ENCODE measurements at regions not wholly inside any gene's neighbourhood (a gene's known extent, or its start where the extent isn't known, plus 50 kb on each side); places are given as distances from the start of the nearest gene placed in this dataset.

DNA sequence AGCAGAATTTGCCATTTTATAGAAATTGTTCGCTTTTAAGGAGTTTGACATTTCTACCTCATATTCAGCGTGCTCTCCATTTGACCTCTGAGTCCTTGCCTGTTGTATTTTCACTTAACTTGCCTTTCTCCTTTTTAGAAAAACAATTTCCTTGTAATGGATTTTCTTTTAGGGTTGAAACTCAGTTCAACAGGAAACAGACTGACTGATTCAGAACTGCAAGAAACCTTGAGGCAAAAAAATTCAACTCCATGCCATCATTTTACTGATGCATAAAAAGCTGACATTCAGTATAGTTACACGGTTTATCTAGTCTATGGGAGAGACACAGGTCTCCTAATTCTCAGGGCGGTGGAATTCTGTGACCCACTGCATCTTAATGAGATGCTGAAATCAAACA, 59.8 kb downstream of the MRPS30 start:
- no peaks in the 10 kb centered on the region for H3K36me3 ChIP-seq (replicated peaks in 1 of 2; ENCODE audit: control insufficient read depth in 1 of 2, insufficient read depth in 2 of 2, low read length in 2 of 2)
- Mint-ChIP-seq H3K36me3 (no peaks in the 10 kb centered on the region), H3K27me3 (ENCODE audit: low read depth in 3 of 3) (peaks cover 0 to 2% (median 0%) of the 10 kb centered on the region in 3 donors), H3K4me1 (no peaks in the 10 kb centered on the region), H3K4me3 (no peak overlapping the region), H3K9me3 (peaks cover 0 to 3% (median 0%) of the 10 kb centered on the region in 7 donors), H3K27ac (no peak overlapping the region)
- H4K20me1 ChIP-seq (ENCODE audit: insufficient read depth, low read length) = no peaks in the 10 kb centered on the region
- H2AFZ ChIP-seq (ENCODE audit: insufficient read depth, low read depth, low read length, poor library complexity, severe bottlenecking) = no peak overlapping the region
- H3K4me2 ChIP-seq (replicated peaks; ENCODE audit: extremely low read depth, low read length, poor library complexity, severe bottlenecking) = no peak overlapping the region
- H3K4me1 ChIP-seq (ENCODE audit: control insufficient read depth in 1 of 2, insufficient read depth in 2 of 2, low read length in 2 of 2) = no peaks in the 10 kb centered on the region
- TF ChIP-seq, protein P1, sequence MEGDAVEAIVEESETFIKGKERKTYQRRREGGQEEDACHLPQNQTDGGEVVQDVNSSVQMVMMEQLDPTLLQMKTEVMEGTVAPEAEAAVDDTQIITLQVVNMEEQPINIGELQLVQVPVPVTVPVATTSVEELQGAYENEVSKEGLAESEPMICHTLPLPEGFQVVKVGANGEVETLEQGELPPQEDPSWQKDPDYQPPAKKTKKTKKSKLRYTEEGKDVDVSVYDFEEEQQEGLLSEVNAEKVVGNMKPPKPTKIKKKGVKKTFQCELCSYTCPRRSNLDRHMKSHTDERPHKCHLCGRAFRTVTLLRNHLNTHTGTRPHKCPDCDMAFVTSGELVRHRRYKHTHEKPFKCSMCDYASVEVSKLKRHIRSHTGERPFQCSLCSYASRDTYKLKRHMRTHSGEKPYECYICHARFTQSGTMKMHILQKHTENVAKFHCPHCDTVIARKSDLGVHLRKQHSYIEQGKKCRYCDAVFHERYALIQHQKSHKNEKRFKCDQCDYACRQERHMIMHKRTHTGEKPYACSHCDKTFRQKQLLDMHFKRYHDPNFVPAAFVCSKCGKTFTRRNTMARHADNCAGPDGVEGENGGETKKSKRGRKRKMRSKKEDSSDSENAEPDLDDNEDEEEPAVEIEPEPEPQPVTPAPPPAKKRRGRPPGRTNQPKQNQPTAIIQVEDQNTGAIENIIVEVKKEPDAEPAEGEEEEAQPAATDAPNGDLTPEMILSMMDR (IDR thresholded peaks at IDR 0.05) = no peak
- no peaks in the 10 kb centered on the region for H3K79me2 ChIP-seq (ENCODE audit: insufficient read depth, low read length)
- H3K27ac ChIP-seq (ENCODE audit: low read depth in 1 of 2, low read length in 2 of 2) = no peak overlapping the region
- H3K9me3 ChIP-seq (replicated peaks in 1 of 2; ENCODE audit: control insufficient read depth in 1 of 2, insufficient read depth in 1 of 2, low read length in 2 of 2) = no peaks in the 10 kb centered on the region
- DNase-seq = no peak
- intact Hi-C loops (cut with micrococcal nuclease) = no loop called here
- H3K9ac ChIP-seq (ENCODE audit: insufficient read depth, low read length, poor library complexity, severe bottlenecking) = no peak overlapping the region
- WGBS (ENCODE audit: insufficient coverage) = 83% methylated on average over 1 of the region's 4 CpGs
- no peaks in the 10 kb centered on the region for H3K27me3 ChIP-seq (ENCODE audit: control insufficient read depth in 2 of 2, insufficient read depth in 2 of 2, low read length in 2 of 2)
- no peak overlapping the region for H3K4me3 ChIP-seq (replicated peaks in 1 of 3; ENCODE audit: low read depth in 2 of 3, low read length in 3 of 3)

DNA sequence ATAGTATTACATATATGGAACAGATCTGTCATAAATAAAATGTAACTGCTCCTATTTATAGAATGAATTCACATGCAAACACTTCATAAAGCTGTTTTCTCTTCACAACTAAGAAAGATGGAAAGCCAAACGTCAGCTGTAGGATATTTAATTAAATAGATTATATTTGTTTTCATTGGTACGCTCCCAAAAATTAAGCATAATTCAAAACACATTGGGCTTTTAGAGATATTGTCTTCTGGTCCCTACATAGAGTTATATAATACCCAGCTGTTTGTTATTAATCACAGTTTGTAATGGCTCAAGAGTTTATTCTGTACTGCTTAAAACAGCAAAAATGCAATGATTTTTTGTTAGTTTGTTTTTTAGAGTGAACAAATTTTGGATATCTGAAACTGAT, 61.2 kb downstream of the MRPS30 start:
- H3K27ac Mint-ChIP-seq = no peak overlapping the region
- Histone ChIP-seq H3K4me1 (ENCODE audit: control insufficient read depth in 1 of 2, insufficient read depth in 2 of 2, low read length in 2 of 2) (no peaks in the 10 kb centered on the region), H3K36me3 (replicated peaks in 1 of 2; ENCODE audit: control insufficient read depth in 1 of 2, insufficient read depth in 2 of 2, low read length in 2 of 2) (no peaks in the 10 kb centered on the region), H3K9me3 (replicated peaks in 1 of 2; ENCODE audit: control insufficient read depth in 1 of 2, insufficient read depth in 1 of 2, low read length in 2 of 2) (no peaks in the 10 kb centered on the region), H4K20me1 (ENCODE audit: insufficient read depth, low read length) (no peaks in the 10 kb centered on the region), H3K4me2 (replicated peaks; ENCODE audit: extremely low read depth, low read length, poor library complexity, severe bottlenecking) (no peak overlapping the region), H3K9ac (ENCODE audit: insufficient read depth, low read length, poor library complexity, severe bottlenecking) (no peak overlapping the region), H2AFZ (ENCODE audit: insufficient read depth, low read depth, low read length, poor library complexity, severe bottlenecking) (no peak overlapping the region), H3K4me3 (replicated peaks in 1 of 3; ENCODE audit: low read depth in 2 of 3, low read length in 3 of 3) (no peak overlapping the region), H3K27me3 (ENCODE audit: control insufficient read depth in 2 of 2, insufficient read depth in 2 of 2, low read length in 2 of 2) (no peaks in the 10 kb centered on the region), H3K27ac (ENCODE audit: low read depth in 1 of 2, low read length in 2 of 2) (no peak overlapping the region), H3K79me2 (ENCODE audit: insufficient read depth, low read length) (no peaks in the 10 kb centered on the region)
- H3K36me3 Mint-ChIP-seq = no peaks in the 10 kb centered on the region
- no CpG with 5 or more reads among the region's 2 CpGs for WGBS (ENCODE audit: insufficient coverage)
- no peak for DNase-seq
- no peaks in the 10 kb centered on the region for H3K4me1 Mint-ChIP-seq
- peaks cover 0 to 3% (median 0%) of the 10 kb centered on the region in 7 donors for H3K9me3 Mint-ChIP-seq
- TF ChIP-seq, protein P1 (IDR thresholded peaks at IDR 0.05) = no peak
- no peaks in the 10 kb centered on the region for H3K27me3 Mint-ChIP-seq (ENCODE audit: low read depth in 3 of 3)
- intact Hi-C loops (cut with micrococcal nuclease) = no loop called here
- H3K4me3 Mint-ChIP-seq = no peak overlapping the region
